ENCODE measurements at regions not wholly inside any gene's neighbourhood (a gene's known extent, or its start where the extent isn't known, plus 50 kb on each side); places are given as distances from the start of the nearest gene placed in this dataset.

GRCh38 chr2:222782201-222782730 is 78.6 kb upstream of the ACSL3 start:
- CTCF ChIA-PET, result no interaction called here
- no TSS peak for BruUV-seq (replicated peaks)
- ATAC-seq (no peak), DNase-seq (ENCODE audit: low read depth, low spot score) (no peak)
- H3K4me1 ChIP-seq (ENCODE audit: control insufficient read depth in 1 of 2, insufficient read depth in 2 of 2, low read length in 2 of 2), result no peaks in the 10 kb centered on the region
- H3K27ac ChIP-seq (ENCODE audit: low read depth, low read length), result no peak overlapping the region
- H3K4me2 ChIP-seq (ENCODE audit: low read length), result no peak overlapping the region
- H3K9me2 ChIP-seq (ENCODE audit: insufficient read depth), result 0 out of 2 replicates have a peak, but pooled peaks cover 6% of the 10 kb centered on the region
- no peak for TF ChIP-seq CEBPB (IDR thresholded peaks at IDR 0.05; ENCODE audit: low read depth)
- no peak for TF ChIP-seq SP1 (IDR thresholded peaks at IDR 0.05; ENCODE audit: low read depth)
- TF ChIP-seq ELF1 (IDR thresholded peaks at IDR 0.05; ENCODE audit: borderline replicate concordance, low read depth), result no peak
- no peak overlapping the region for H2AFZ ChIP-seq (ENCODE audit: low read depth, low read length, poor library complexity, severe bottlenecking)
- POLR2A ChIA-PET, result no interaction called here
- no peak overlapping the region for H3K9ac ChIP-seq (ENCODE audit: low read length)
- H3K9me3 ChIP-seq (ENCODE audit: control insufficient read depth in 1 of 2, insufficient read depth in 1 of 2, low read depth in 1 of 2, low read length in 2 of 2), result no peaks in the 10 kb centered on the region
- no peaks in the 10 kb centered on the region for H3K27me3 ChIP-seq (ENCODE audit: insufficient read depth, low read length)
- RAD21 ChIA-PET (ENCODE audit: low non-redundant PET in 1 of 2, low total read pairs in 2 of 2, uncharacterized antibody in 2 of 2, unreplicated experiment in 2 of 2), result no interaction called here
- no peaks in the 10 kb centered on the region for H3K79me2 ChIP-seq (ENCODE audit: insufficient read depth, low read length)
- no peak overlapping the region for H3K4me3 ChIP-seq (replicated peaks in 1 of 2; ENCODE audit: low read depth in 1 of 2, low read length in 2 of 2)
- intact Hi-C loops (cut with micrococcal nuclease), result no loop called here
- H4K20me1 ChIP-seq (ENCODE audit: insufficient read depth), result no peaks in the 10 kb centered on the region
- no peaks in the 10 kb centered on the region for H3K36me3 ChIP-seq (ENCODE audit: control insufficient read depth in 1 of 2, insufficient read depth in 2 of 2, low read length in 2 of 2)

GRCh38 chr2:222783592-222783991 is 77.2 kb upstream of the ACSL3 start:
- ATAC-seq (no peak), DNase-seq (ENCODE audit: low read depth, low spot score) (no peak)
- H3K9me3 ChIP-seq (ENCODE audit: control insufficient read depth in 1 of 2, insufficient read depth in 1 of 2, low read depth in 1 of 2, low read length in 2 of 2), result no peaks in the 10 kb centered on the region
- peaks cover 0 to 2% of the 10 kb centered on the region in 2 experiments; a peak in 1 of 4 replicates for H3K4me1 ChIP-seq (ENCODE audit: control insufficient read depth in 1 of 2, insufficient read depth in 2 of 2, low read length in 2 of 2)
- H3K9me2 ChIP-seq (ENCODE audit: insufficient read depth), result 0 out of 2 replicates have a peak, but pooled peaks cover 6% of the 10 kb centered on the region
- POLR2A ChIA-PET, result no interaction called here
- H2AFZ ChIP-seq (ENCODE audit: low read depth, low read length, poor library complexity, severe bottlenecking), result no peak overlapping the region
- no peak overlapping the region for H3K4me3 ChIP-seq (replicated peaks in 1 of 2; ENCODE audit: low read depth in 1 of 2, low read length in 2 of 2)
- no peaks in the 10 kb centered on the region for H3K79me2 ChIP-seq (ENCODE audit: insufficient read depth, low read length)
- RAD21 ChIA-PET (ENCODE audit: low non-redundant PET in 1 of 2, low total read pairs in 2 of 2, uncharacterized antibody in 2 of 2, unreplicated experiment in 2 of 2), result no interaction called here
- intact Hi-C loops (cut with micrococcal nuclease), result no loop called here
- H4K20me1 ChIP-seq (ENCODE audit: insufficient read depth), result no peaks in the 10 kb centered on the region
- H3K4me2 ChIP-seq (ENCODE audit: low read length), result no peak overlapping the region
- CTCF ChIA-PET, result no interaction called here
- no peaks in the 10 kb centered on the region for H3K36me3 ChIP-seq (ENCODE audit: control insufficient read depth in 1 of 2, insufficient read depth in 2 of 2, low read length in 2 of 2)
- TF ChIP-seq EZH2 (IDR thresholded peaks at IDR 0.05), result no peak
- no peak for TF ChIP-seq EGR1 (IDR thresholded peaks at IDR 0.05; ENCODE audit: low read depth)
- no peak for TF ChIP-seq CBX3 (IDR thresholded peaks at IDR 0.05; ENCODE audit: low read depth)
- TF ChIP-seq ZNF274 (IDR thresholded peaks at IDR 0.05; ENCODE audit: low read depth, low read length), result no peak
- TF ChIP-seq SIN3A (IDR thresholded peaks at IDR 0.05; ENCODE audit: low read depth), result no peak
- no peak for TF ChIP-seq ELF1 (IDR thresholded peaks at IDR 0.05; ENCODE audit: borderline replicate concordance, low read depth)
- TF ChIP-seq TCF7L2 (IDR thresholded peaks at IDR 0.05; ENCODE audit: borderline replicate concordance, extremely low read depth, insufficient read depth, insufficient read length), result no peak
- no peak for TF ChIP-seq CEBPB (IDR thresholded peaks at IDR 0.05; ENCODE audit: low read depth)
- TF ChIP-seq EZH2phosphoT487 (IDR thresholded peaks at IDR 0.05; ENCODE audit: borderline replicate concordance), result no peak
- TF ChIP-seq YY1 (IDR thresholded peaks at IDR 0.05; ENCODE audit: extremely low read depth, insufficient replicate concordance, low read depth, low read length), result no peak
- TF ChIP-seq POLR2AphosphoS5 (IDR thresholded peaks at IDR 0.05; ENCODE audit: low read depth, low read length), result no peak
- no peak for TF ChIP-seq POLR2A (IDR thresholded peaks at IDR 0.05; ENCODE audit: borderline replicate concordance, extremely low read depth, insufficient read depth, insufficient read length)
- TF ChIP-seq SP1 (IDR thresholded peaks at IDR 0.05; ENCODE audit: low read depth), result no peak
- no peaks in the 10 kb centered on the region for H3K27me3 ChIP-seq (ENCODE audit: insufficient read depth, low read length)
- no peak overlapping the region for H3K27ac ChIP-seq (ENCODE audit: low read depth, low read length)
- no peak overlapping the region for H3K9ac ChIP-seq (ENCODE audit: low read length)
- BruUV-seq (replicated peaks), result no TSS peak
